HFF-Myc (cell line): ENCODE measurements at regions not wholly inside any gene's neighbourhood (a gene's known extent, or its start where the extent isn't known, plus 50 kb on each side); places are given as distances from the start of the nearest gene placed in this dataset.

ENCODE experiments used
- DNase-seq: peaks from one replicate; pipeline ENCODE4 v3.0.0-alpha.2; 2011; ENCODE audit warnings: low read depth; ENCODE audit errors: extremely low read depth
- H3K4me3 ChIP-seq: replicated peaks from 2 replicates; pipeline ENCODE4 v1.5.1; 2011; ENCODE audit warnings: low read depth, mild to moderate bottlenecking, control low read depth, low read length
- TF ChIP-seq, protein P1 (sequence below): IDR thresholded peaks from 2 replicates; pipeline ENCODE4 v1.5.1; 2012; ENCODE audit warnings: mild to moderate bottlenecking, low read depth, low read length, control low read depth; ENCODE audit errors: missing control alignments

DNA sequence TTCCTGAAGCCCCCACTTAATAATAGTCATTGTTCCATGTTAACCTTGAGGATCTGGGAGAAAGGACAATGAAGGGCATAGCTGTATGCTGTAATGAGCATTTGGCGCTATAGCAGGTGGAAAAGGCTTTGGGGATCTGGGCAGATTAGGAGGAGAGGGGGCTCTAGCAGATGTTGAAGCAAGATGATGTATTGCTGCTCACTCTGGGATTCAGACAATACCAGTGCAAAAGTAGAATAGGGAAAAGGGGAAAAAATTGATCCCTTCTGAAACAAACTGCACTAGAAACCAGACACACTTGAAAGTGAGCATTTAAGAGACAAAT lies 575.3 kb upstream of the MEF2C start:
- DNase-seq: no peak
- TF ChIP-seq, protein P1, sequence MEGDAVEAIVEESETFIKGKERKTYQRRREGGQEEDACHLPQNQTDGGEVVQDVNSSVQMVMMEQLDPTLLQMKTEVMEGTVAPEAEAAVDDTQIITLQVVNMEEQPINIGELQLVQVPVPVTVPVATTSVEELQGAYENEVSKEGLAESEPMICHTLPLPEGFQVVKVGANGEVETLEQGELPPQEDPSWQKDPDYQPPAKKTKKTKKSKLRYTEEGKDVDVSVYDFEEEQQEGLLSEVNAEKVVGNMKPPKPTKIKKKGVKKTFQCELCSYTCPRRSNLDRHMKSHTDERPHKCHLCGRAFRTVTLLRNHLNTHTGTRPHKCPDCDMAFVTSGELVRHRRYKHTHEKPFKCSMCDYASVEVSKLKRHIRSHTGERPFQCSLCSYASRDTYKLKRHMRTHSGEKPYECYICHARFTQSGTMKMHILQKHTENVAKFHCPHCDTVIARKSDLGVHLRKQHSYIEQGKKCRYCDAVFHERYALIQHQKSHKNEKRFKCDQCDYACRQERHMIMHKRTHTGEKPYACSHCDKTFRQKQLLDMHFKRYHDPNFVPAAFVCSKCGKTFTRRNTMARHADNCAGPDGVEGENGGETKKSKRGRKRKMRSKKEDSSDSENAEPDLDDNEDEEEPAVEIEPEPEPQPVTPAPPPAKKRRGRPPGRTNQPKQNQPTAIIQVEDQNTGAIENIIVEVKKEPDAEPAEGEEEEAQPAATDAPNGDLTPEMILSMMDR: no peak

DNA sequence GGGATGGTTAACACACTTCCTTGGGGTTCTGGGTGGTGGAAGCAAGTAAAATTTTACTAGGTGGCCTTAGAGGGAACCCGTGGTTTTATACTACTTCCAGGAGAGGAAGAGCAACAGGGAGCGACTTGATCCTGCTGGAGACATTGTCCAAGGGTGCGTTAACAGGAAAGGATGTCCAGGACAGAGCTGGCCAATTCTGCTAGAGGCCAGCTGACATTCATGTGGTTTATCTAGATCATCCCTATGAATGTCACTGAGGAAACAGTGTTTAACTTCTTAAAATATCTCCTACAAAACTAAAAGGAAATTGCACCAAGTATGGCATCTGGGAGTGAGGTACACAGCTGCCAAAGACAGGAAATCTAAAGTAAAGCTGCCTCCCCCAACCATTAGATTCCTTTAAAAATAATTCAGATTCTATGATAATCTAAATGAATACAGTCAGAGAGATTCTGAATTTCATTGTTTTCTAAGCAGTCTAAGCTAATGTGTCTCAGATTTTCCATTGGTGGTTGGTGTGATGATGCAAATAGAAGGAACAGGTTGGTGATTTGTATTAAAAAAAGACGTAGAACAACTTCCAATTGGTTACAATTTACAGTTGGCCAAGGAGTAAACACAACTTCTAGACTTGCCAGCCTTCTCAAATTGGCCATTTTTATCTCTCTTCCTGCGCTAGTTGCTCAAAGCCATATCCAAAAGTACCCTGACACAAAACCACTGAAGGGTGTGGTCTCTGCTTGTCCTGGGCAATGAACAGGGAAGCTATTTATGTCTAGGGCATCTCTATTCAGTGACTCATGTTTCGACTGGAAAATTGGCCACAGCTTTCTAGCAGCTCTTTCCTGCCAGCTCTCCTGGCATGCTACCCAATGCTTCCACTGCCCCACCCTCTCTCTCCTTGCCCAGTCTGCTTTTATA lies 574.7 kb upstream of the MEF2C start:
- TF ChIP-seq, protein P1: no peak
- H3K4me3 ChIP-seq: no peak overlapping the region
- peak; percentile 39 for DNase-seq

More for the DNA sequence above, 575.3 kb upstream of the MEF2C start:
- H3K4me3 ChIP-seq: no peak overlapping the region

DNA sequence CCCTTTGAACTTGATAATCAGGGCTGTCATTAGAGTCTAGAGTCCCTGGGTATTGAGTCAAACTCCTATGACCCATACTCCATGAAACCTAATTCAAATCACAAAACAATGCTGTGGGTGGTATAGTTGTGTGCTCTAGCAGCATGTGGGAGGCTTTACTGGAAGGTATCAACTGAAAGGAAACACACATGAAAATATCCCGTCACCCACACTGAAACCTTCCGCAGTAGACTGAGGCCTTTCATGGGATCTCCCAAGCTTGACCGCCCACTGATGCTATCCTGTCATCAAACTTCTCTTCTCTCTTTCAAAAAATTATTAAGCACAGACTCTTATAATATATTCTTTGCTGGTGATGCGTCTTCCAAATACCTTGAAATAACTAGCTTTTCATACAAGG lies 569.1 kb upstream of the MEF2C start:
- DNase-seq: no peak
- TF ChIP-seq, protein P1: no peak

DNA sequence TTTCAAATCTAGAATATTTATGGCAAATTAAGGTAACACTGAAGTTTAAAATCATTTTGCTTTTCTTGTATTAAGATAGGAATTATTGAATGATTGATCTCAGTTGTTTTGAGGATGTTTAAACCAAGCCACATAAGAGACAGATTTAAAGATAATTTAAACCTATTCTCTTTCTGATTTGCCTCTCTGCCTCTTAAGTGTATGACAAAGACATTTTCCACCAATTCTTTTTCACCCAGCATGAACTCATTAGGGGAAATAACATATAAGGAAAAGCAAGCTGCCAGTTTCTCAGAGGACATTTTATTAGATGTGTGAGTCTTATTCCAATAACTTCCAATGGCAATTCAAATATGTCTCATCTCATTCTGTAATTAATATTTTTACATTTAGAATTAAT lies 568.3 kb upstream of the MEF2C start:
- no peak for DNase-seq
- TF ChIP-seq, protein P1: no peak
- H3K4me3 ChIP-seq: no peak overlapping the region

More for the DNA sequence above, 569.1 kb upstream of the MEF2C start:
- no peak overlapping the region for H3K4me3 ChIP-seq

DNA sequence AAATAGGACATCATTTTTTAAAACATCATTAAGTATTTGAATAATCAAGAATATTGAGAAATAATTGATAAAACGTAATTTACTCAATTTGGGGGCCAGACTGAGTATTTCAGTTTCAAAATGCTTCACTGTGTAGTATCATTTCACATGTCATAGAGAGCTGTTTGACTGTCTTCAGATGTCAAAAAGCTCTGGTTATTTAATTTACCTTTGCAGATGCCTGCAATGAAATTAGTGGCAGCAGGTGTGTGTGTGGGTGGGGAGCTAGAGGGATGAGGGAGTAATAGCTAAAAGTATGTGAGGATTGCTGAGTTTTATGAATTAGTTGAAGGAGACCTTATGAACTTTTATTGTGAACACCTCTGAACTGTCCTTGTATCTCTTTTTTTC lies 567.2 kb upstream of the MEF2C start:
- H3K4me3 ChIP-seq: no peak overlapping the region
- DNase-seq: no peak
- TF ChIP-seq, protein P1: no peak

DNA sequence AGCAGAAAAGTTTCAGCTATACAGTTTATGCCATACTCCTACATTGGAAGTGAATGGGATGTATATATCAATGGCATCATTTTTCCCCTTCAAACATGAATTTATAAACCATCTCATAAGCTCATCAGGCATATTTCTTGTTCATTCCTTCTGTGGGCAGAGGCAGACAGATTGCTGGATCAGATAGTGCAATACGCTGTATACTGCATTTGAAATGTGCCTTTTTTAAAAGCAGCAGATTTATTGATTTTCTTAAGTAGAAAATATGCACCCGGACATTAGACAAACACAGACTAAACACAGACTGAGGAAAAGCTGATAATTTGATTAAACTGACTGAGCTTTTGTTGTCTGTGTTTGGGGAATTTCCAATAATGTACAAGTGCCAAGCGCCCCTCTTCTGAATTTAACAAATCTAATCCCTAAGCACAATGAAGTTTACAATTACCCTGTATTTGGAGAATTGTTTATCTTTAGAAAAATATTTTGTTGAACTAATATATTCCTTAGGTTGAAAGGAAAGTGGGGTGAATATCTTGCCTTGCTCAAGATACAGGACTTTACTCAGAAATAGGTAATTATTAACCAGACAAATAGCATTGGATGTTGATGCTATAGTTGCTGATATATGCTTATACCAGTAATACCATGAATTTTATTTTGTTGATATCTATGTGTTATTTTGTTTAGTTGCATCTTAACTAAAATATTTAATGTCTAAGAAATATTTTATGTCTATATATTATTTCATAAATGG lies 566.6 kb upstream of the MEF2C start:
- TF ChIP-seq, protein P1: no peak
- H3K4me3 ChIP-seq: no peak overlapping the region
- DNase-seq: no peak
